ENCODE measurements at regions not wholly inside any gene's neighbourhood (a gene's known extent, or its start where the extent isn't known, plus 50 kb on each side); places are given as distances from the start of the nearest gene placed in this dataset.

DNA sequence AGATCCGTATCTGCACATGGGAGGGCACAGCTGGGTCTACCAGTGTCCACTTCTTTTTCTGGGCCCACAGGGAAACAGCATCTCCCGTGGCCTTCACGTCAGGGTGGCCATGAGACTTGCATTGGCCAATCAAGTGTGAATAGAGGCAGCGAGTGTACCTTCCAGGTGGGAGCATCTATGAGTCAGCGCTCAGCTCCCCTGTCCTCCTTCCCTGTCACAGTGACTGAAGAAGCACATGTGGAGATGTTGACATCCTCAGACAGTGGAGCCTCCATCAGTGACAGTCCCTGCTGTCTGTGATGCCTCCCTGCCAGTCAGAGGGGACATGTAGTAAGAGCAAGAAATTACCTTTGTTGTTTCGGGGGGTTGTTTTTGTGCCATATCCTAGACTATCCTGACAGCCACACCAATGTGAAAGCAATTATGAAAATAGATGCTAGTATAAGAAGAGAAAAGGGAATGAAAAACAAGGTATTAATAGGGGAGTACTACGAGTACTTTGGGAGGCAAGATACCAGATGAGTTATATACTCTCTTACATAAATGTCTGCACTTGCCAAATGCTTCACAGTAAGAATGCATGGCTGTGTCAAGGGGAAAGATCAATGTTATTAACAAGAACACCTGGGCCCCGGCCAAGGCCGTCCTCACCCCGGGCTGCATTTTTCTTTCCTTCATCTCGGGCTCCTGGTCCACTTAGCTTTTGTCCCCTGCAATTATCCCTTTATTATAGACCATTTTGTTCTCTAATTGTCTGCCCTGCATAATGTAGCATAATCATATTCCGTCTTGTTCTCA, 86.0 kb downstream of the MATN1 start:
- DNase-seq, result no peak

DNA sequence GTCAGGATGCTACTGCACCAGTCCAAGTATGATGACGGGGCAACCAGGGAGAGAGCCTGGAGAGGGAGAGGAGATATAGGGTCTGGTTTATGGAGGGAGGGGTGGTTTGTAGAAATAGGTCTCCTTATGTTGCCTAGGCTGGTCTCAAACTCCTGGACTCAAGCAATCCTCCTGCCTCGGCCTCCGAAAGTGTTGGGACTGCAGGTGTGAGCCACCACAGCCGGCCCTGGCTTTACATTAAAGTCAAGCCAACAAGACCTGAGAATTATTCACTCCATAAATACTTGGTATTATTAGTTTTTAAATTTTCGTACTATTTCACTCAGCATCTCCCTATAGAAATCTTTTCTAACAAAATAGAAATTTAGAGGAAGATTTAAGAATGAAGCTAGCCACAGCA, 86.8 kb downstream of the MATN1 start:
- DNase-seq, result no peak

DNA sequence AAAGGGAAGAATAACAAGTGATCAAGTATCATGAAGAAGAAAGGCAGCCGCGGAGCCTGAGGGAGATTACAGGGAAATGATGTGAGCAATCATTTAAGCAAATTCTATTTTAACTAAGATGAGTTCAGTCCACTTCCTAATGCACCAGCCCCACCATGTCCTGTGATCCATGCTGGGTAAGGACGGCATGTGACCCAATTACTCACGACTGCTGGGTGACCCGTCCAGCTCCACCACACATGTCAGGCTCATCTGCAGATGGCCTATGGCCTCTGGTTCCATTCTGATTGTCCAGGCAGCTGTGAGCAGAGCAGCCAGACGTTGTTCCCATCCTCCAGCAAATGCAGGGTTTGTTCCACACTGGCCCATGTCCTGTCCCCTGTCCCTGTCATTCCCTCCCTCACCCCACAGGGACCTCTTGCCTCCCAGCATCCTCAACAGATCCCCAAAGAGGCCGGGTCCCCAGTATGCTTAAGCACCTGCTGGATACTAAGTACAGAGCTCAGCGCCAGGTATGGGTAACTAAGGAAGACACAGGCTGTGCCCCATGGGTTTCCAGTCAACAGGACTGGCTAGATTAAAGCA, 87.9 kb downstream of the MATN1 start:
- no peak for DNase-seq

DNA sequence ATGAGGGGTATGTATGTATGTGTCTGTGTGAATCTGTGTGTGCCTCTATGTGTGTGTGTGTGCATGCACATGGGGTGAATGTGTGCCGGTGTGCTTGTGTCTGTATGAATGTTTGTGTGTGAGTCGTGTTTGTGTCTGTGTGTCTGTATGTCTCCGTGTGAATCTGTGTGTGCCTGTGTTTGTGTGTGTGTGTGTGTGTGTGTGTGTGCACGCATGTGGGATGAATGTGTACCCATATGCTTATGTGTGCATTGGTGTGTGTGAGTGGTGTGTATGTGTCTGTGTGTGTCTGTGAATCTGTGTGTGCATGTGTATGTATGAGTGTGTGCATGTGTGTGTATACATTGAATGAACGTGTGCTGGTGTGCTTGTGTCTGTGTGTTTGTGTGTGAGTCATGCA, 88.9 kb downstream of the MATN1 start:
- DNase-seq, result no peak

DNA sequence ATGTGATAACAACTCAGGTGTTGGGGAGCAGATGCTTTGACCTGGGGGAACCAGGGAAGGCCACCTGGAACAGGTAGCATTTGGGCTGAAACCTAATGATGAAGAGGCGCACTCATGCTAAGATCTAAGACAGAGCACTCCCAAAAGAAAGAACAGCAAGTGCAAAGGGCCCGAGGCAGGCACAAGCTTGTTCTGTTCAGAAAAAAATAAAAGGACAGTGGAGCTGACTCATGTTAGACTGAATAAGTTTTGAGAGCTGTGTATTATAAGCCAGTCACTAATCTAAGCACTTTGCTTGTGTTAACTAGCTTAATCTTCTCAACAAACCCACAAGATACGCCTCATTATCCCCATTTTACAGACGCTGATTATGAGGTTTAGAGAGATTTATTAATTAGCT, 90.1 kb downstream of the MATN1 start:
- no peak for DNase-seq

DNA sequence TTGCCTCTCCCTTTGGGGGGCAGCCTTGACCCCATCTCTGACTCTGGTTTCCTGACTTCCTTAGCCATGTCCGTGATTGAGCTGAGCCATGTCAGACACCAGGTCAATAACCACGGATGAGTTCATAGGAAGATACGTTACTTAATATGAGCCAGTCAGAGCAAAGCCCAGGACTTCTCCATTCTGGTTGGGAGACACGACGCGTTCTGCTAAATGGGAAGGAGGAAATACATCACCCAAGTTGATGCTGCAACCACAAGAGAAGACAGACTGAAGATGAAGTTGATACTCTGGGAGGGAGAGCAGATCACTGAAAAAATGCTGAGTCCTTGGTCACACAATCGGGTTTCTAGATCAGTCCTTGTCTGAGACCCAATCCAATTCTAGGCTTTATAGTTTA, 90.9 kb downstream of the MATN1 start:
- no peak for DNase-seq

DNA sequence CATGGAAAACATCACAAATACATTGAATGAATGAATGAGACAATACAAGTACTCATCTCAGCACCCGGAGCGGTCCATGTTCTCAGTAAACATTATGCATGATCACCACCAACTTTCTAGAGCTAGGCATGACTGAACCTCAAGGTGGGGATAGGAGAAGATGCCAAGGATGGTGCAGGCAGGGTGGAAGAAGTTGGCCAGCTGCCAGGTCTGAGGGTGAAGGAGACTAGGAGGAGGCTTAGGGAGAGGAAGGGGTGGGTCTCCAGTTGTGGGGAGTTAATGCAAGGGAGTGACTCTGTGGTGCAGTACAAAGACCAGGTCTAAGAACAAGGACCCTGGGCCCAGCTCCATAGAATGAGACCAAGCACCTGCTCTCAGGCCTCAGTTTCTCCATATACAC, 91.7 kb downstream of the MATN1 start:
- no peak for DNase-seq

DNA sequence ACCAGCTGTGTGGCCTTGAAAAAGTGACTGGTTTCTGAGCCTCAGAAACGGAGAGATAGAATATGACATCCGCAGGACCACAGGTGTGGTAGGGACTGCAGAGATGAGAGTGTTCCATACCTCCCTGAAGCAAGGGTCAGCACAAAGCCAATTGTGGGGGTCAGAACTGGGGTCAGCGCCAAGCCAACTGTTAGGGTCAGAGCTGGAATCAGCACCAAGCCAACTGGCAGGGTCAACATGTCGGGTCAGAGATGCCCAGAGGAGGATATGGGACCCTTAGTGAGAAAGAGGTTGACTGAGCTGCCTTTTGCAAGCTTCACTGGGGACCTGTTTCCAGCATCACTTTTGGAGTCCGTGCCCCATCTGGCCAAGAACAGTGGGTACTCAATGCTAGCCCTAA, 93.9 kb downstream of the MATN1 start:
- DNase-seq, result no peak

DNA sequence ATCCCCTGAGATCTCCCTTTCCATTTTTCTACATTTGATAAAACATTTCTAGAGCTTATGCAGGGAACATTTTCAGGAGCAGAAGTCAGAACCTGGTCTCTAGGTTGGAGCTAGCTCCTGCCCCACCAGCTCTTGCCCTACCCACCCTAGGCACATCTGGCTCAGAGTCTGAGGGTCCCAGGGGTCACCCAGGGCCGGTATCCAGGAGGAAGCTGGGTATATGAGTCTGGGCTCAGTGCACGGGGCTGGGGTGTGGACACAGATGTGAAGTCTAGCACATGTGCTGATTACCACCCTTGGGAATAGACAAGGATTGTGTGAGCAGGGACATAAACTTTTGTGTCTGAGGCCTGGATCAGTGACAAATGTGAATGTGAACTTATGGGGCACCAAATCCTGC, 95.4 kb downstream of the MATN1 start:
- no peak for DNase-seq

DNA sequence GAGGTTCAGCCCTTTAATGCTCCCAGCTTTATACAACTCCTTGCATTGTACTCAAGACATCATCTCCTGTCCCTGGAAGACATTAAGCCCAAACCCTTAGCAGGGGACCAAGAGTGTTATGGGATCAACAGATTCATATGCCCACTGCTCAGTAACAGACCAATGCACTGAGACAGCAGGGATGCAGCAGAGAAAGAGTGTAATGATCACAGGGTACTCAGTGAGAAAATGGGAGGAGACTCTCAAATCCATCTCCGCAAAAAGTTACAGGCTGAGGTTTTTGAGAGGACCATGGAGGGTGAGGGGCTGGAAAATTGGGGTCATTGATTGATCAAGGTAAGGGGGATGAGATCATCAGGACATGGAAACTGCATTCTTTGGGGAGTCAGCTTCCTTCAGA, 96.2 kb downstream of the MATN1 start:
- DNase-seq, result no peak

DNA sequence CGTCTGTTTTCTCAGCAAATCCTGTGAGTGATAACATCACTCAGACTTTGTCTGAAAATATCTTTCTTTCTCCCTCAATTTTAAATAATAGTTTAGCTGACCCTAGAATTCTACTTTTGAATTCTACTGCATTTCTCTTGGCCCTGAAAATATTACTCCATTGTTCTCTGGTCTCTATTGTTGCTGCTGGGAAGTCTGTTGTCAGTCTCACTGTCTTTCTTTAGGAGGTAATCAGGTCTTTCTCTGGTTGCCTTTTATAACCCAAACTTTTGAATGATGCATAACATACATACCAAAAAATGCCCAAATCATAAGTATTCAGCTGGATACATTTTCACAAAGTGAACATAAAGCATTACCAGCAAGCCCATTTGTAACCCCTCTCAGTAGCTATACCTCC, 100.0 kb downstream of the MATN1 start:
- DNase-seq, result no peak

DNA sequence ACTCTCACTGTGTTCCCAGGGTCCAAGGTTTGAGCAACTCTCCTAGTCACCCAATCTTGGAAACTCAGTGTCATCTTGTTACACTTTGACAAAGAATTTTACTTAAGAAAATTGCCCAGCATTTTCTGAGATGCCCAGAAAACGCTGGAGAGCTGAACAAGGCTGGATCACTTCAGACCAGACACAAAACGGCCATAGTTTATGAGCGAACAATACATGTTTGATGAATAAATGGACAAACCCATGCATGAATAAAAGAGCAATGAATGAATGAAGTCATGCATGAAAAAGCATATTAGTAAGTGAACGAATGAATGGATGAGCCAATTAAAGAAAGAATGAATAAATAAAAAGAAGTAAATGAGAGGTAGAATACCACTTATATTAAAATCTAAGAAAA, 103.8 kb downstream of the MATN1 start:
- DNase-seq, result no peak

DNA sequence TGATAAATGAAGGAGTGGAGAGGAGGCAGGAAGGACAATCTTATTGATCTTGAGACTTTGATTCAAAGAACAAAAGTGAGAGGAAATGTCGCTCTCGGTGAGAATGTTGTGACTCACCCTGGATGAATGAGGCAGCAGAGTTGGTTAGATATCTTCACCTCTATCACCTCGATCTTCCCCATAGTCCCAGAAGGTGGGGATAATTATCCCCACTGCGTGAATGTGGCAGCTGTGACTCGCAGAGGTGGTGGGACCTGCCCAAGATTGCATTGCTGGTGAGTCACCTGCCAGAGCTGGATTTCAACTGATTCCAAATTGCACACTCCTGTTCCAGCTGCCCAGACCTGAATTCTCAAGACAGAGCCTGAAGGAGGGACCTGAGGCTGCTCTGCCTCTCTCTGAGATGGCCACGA, 105.0 kb downstream of the MATN1 start:
- DNase-seq, result peak; percentile 18 to 21

DNA sequence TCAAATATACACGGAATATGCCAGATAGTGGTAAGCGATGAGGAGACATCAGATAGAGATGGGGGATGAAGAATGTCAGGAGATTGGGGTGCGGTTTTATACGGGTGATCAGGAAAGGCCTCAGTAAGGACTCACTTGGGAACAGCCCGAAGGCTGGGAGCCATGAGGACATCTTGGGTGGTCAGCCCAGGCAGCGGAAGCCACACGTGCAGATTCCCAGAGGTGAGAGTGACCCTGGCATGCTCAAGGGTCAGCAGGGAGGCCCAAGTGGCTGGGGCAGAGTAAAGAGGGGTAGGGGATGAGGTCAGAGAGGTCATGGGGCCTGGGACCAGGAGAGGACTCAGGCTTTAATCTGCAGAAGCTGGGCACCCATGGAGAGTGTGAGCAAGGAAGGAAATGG, 106.6 kb downstream of the MATN1 start:
- no peak for DNase-seq

DNA sequence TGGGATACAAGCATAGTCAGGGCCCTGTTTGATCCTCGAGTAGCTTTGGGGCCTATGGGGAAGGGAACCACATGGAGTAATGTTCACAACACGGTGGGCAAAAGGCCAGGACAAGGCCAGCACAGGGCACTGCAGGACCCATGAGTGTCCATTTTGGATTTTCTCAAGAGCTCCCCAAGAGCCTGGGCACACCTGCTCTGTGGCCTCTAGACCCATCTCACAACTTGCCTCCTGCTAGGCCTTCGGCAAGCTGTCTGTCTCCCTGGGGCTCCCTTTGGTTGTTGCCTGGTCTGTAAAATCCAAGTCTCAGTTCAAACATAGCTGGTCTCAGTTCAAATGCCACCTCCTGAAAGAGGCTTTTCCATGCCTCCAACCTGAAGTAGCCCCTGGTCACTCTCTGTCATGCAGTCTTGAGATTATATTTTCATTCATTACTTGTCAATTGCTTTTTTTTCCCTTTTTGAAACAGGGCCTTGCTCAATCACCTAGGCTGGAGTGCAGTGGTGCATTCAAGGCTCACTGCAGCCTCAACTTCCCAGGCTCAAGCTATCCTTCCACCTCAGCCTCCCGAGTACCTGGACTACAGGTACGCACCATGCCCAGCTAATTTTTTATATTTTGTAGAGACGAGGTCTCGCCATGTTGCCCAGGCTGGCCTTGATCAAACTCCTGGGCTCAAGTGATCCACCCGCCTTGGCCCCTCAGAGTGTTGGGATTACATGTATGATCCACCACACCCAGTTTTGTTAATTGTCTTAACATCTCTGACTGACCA, 107.4 kb downstream of the MATN1 start:
- DNase-seq, result no peak

DNA sequence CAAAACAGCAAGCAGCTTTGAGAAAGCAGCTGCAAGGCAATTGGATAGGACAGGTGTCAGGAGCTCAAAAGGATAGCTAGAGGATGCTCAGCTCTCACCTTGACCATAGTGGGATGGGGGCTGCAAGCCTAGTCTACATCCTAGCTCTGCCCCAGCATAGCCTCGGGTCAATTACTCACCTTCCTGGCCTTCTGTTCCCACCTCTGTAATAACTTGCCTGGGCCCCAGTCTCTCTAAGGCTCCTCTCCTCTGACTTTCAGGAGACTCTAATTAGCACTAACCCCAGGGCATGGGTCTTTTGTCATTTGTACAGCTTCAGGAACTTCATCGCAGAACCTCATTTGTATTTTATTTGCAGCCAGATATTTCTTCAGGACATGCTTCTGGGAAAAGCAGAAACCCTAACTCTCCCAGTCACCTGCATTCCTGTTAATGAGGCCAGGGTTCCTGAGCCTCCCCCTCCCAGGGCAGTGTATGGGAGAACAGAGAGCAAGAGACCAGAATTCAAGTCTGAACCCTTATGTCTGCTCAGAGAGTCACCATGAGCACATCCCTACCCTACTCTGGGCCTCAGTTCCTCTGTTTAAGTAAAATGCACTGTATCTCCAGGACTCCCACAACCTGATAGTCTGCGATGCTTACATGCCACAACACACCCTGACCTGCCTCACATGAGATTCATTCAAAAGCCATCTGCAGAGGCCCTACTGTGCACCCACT, 108.1 kb downstream of the MATN1 start:
- no peak for DNase-seq

DNA sequence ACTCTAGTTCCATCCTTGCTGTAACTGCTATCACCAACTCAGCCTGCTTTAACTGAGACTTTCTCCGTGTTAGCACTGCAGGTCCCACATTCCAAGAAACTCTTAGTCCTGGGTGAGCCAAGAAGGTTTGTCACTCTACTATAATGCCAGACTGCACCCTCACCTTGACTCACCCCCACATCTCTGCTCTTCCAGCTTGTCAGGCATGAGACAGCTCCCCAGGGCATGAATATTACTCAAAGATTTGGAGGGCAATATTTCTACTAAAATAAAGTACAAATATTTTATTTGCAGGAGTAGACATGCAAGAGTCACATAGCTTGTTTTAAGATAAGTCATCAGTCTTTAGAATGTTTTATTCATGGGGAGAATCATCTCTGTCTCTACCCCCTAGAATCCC, 110.2 kb downstream of the MATN1 start:
- DNase-seq, result no peak

DNA sequence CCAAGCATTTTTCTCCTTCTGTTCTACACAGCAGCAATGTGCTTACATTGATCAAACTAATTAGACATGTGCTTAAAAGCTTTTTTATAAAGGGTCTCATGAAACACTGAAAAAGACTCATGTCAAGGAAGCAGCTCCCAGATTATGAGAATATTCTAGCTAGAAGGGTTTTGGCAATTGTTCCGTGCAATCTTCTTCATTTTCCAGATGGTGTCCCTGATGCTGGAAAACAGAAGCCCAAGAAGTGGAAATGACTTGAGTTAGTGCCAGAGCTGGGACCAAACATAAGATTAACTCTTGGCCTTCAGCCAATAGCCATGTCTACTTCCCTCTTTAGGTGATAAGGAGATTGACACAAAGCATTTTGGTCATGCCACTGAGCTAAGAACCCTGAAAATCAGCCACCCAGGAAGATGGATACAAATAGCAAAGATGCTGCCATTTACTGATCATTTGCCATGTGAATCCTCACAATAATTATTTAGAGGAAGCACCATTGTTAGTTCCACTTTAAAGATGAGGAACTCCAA, 110.8 kb downstream of the MATN1 start:
- no peak for DNase-seq

DNA sequence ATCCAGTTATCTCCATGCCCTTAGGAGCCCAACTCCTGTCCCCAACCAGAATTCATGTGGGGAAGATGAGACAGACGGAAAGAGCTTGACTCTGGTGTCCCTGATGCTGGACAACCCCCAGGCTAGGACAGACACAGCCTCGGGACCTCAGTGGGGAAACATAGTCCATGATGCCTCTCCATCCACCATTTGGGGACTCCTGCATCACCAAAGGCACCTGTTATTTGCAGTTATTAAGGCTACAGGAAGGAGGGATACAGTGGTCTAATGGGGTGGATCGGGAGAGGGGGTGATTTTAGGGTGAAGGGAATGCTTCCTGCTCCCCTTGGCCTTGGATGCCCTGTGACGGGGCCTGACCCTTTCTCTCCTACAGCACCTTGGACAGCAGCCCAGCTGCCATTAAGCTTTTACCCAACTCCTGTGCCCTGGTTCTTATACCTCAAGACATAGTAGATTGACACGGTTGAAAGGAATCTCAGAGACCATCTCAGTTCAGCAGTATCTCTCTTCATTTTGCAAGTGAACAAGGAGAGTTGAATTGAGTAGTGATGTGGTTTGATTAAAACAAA, 111.6 kb downstream of the MATN1 start:
- DNase-seq, result no peak

DNA sequence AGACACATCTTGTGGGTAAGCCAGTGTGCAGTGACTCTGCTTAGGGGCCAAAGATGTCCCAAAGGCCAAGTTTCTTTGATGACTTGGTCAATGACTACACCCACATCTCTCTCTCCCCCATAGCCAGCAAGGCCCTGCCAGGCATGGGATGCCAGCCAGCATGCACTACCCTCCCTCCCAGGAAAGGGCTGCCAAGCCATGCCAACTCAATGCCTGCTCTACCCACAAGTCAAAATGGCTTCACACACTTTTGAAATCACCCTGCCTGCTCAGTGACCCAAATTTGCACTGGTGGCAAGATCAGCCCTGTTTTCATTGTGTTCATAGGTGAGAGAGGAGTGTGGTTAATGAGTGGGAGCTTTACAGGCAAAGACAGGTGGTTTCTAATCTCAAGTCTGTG, 112.5 kb downstream of the MATN1 start:
- DNase-seq, result no peak

DNA sequence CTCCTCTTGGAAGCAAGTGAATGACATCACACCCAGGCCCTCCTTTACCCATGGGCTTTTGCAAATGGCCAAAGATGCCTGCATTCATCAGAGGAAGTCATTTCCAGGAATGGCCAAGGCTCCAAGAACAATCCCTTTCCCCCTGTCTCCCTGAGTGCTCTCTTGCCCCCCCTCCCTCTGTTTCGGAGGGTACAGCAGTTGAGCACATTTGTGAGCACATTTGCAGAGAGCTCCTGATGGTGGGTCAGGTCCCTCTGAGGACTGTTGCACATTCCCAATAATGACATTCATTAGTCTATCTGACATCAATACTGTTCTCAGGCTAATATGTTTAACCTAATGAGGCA, 113.4 kb downstream of the MATN1 start:
- no peak for DNase-seq

DNA sequence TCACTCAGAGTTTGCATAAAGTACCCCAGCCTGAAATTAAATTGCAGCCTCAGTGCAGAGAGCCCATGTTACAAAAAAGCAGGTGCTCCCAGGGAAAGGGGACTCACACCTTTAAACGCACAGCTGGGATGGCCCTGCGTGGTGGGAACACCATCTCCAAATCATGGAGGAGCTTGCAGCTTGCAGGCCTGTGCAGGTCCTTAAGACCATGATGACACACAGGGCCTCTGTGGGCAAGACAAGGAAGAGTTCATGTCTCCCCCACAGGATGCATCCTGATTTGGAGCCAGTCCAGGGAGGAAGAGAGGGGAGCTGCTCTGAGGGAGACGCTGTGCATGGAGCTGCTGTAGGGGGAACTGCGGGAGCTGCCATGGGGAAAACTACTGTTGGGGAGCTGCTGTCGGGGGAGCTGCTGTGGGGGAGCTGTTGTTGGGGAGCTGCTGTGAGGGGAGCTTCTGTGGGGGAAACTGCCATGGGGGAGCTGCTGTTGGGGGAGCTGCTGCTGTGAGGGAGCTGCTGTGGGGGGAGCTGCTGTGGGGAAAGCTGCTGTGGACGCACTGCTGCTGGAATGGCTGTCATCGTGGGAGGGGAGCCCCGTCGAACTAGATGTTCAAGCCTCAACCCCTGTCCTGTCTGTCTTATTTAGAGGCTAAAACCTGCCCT, 113.9 kb downstream of the MATN1 start:
- no peak for DNase-seq

Measured in activated T-cell treated with anti-CD3 and anti-CD28 coated beads, Interleukin-2, amount 50 U/mL, for 48 hours (primary cell).